ENCODE measurements at regions not wholly inside any gene's neighbourhood (a gene's known extent, or its start where the extent isn't known, plus 50 kb on each side); places are given as distances from the start of the nearest gene placed in this dataset.
"Not testable (repeated sequence)": the region's sequence is repeated elsewhere in the genome, so short reads cannot be mapped to it uniquely, and the experiment has no call there.

GRCh38 chr22:27099946-27100722, 442.7 kb downstream of the MIAT start:
- DNase-seq, result no peak

GRCh38 chr22:27100789-27101188, 443.4 kb downstream of the MIAT start:
- no peak for DNase-seq

- no peak for DNase-seq
These were observed 443.9 kb downstream of the MIAT start for GRCh38 chr22:27101288-27101687.

GRCh38 chr22:27104449-27104848, 447.1 kb downstream of the MIAT start:
- no peak for DNase-seq

DNA sequence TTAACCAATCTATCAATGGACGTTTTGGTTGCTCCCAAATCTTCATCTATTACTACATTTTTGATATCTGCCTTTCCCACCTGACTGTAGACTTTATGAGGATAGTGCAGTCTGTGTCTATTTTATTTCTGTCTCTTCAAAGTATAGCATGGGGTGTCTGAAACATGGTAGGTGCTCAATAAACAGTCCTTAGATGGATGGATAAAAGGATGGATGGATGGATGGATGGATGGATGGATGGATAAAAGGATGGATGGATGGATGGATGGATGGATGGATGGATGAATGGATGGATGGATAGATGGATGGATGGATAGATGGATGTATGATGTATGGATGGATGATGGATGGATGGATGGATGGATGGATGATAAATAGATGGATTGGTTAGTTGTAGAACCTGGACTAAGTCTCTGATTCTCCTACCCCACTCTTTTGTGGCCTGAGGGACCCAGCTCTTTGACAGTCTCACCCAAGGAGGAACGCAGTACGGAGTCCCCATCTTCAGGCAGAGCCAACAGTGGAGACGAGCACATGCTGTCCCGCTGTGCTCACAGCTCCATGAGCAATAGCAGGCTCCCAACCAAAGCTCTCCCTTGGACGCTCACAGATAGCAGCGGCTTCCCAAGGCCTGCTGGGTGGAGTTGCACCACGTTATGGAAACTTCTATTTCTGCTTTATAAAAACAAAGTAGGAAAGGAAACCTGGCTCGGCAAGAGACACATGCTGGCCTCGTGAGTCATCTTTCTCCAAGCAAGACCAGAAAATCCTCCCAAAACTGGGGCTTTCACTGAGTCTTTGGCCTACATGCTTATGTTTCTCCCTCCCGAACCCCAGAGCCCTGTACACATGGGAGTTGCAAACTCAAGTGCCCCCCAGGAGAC, 448.0 kb downstream of the MIAT start:
- DNase-seq, result peak; percentile 54

DNA sequence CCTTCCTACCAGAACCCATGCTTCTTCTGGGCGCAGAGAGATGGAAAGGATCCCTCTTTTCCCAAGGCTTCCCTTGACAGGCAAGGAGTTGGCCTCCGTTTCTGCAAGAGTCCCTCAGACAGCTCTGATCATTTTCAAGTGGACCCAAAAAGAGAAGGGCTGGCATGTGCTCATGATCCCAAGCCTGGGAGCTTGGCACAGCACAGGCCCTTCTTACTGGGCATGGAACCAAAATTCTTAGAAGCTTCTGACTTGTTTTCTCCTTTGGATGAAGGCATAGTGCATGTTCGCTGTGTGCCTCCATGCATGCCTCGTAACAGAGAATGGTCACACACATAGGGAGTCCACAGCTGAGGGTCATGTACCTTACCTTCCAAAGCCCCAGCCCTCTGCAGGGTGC, 449.6 kb downstream of the MIAT start:
- no peak for DNase-seq

DNA sequence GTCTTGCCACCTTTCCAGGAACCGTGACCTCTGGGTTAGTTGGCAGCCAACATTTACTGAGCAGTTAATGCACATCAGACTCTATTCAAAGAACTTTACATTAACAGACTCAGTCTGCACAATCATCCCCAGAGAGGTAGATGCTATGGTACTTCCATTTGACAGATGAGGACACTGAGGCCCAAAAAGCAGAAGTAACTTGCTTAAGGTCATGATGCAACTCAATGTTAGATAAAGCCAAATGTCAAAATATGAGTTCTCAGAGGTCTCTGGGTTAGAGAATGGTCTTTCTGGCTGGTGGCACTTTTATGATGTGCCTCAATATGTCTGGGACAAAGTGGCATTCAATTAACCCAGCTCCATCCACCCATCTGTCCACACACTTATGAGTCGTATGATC, 450.0 kb downstream of the MIAT start:
- DNase-seq, result no peak

GRCh38 chr22:27107824-27108223, 450.4 kb downstream of the MIAT start:
- DNase-seq, result no peak

- peak; percentile 24 for DNase-seq
These were observed 451.2 kb downstream of the MIAT start for GRCh38 chr22:27108425-27109114.

- DNase-seq, result not testable (repeated sequence)
These were observed 452.0 kb downstream of the MIAT start for GRCh38 chr22:27109406-27109805.

GRCh38 chr22:27110665-27111451, 453.5 kb downstream of the MIAT start:
- DNase-seq, result peak; percentile 87

DNA sequence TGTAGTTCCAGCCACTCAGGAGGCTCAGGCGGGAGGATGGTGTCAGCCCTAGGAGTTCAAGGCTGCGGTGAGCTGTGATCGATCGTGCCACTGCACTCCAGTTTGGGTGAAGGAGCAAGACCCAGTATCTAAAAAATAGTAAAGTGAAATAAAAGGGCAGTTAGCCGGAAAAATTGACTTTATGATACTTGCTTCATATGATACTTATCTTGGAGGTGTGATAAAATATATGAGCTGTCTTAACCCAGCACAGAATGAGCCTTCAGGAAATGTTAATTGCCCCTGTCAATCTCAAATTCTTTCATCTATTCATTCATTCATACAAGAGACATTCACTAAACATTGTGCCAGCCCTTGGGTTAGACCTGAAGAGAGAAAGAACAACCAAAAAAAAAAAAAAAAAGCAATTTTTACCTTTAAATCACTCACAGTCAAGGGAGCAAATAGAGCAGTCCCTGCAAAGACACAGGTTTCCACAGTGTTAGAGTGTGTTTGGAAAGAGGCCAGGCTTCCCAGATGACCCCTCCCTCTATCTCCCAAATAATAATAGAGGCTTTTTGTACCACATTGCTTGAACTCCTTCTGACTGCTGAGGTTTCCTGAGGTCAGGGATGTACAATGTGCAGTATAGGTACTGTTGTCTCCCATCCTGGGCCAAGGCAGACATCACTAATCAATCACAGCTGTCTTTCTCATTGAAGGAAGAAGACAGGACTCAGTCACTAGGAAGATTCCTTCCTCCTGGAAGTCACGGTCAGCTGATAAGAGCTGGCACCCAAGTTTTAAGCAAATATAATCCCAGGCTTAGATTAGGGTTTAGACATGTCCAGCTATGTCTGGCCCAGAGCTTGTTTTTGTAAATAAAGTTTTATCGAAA, 454.6 kb downstream of the MIAT start:
- DNase-seq, result no peak

DNA sequence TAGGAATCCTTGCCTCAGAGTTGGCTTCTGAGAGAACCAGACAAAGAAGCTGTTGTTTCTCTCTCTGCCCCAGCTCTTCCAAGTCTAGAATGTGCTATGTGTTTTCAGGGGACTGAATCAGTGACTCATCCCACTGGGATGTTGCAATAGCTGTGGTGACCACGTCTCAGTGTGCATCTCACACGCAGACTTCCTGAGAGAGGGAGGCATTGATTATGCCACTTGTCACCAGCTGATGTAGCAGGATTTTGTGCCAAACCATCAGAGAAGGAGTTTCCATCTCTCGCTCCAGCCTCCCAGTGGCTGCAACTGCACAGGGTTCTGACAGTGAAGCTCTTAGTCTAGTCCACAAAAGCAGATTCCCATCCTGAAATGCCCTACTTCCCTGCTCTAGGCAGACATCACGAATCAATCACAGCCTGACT, 455.8 kb downstream of the MIAT start:
- peak; percentile 60 for DNase-seq

GRCh38 chr22:27113641-27114040, 456.3 kb downstream of the MIAT start:
- DNase-seq, result no peak

DNA sequence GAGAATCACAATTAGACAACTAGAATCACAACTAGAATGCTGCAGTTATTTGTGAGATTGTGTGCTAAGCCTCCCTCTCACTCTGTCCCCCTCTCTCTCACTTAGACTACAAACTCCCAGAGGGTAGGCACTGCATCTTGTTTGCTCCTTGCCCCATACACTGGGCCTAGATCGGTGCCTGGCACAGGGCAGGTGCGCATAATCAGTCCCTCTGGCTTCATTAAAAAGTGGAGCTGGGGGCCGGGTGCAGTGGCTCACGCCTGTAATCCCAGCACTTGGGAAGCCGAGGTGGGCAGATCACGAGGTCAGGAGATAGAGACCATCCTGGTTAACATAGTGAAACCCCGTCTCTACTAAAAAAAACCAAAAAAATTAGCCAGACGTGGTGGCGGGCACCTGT, 456.8 kb downstream of the MIAT start:
- DNase-seq, result no peak

GRCh38 chr22:27115410-27115809, 458.0 kb downstream of the MIAT start:
- DNase-seq, result no peak

GRCh38 chr22:27115816-27116256, 458.4 kb downstream of the MIAT start:
- DNase-seq, result no peak

DNA sequence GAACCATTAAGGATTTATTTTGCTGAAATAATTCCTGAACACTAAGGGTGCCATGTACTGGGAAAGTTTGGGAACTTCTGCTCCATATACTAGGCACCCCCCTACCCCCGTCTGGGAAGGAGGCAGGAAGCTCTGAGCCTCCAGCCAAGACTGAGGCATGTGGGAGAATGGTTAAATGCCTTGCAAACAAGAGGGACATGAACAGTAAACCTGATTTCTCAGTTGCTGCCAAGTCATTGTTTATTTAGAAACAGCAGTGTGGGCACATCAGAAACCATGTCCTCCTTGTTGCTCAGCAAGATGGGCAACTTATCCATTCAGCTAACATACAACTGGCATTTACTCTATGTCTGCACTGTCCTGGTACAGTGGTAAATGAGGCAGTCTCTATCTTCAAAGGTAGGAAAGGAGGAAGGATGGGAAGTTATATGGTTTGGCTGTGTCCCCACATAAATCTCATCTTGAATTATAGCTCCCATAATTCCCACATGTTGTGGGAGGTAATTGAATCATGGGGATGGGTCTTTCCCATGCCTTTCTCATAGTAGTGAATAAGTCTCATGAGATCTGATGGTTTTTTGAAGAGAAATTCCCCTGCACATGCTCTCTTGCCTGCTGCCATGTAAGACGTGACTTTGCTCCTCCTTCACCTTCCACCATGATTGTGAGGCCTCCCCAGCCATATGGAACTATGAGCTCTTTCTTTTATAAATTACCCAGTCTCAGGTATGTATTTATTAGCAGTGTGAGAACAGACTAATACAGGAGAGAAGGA, 459.1 kb downstream of the MIAT start:
- no peak for DNase-seq

DNA sequence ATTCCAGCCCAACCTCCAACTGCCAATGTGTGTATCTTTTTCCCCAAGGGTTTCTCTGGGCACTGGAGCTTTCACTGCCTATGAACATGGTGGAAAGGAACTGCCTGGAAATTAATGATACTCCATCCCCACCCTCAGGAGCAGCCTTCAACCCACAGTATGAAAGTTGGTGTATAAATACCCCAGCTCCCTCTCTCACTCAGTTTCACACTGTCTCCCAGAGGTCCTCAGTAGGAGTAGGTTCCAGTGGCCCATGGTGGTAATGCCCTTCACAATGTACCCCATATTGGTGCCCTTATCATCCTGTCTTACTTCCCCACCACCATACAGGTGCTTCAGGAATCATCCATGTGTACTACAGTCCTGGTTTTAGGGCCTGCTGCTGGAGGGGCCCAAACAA, 462.6 kb downstream of the MIAT start:
- DNase-seq, result no peak

GRCh38 chr22:27122574-27122973, 465.2 kb downstream of the MIAT start:
- DNase-seq, result no peak
